ENCODE measurements at regions not wholly inside any gene's neighbourhood (a gene's known extent, or its start where the extent isn't known, plus 50 kb on each side); places are given as distances from the start of the nearest gene placed in this dataset.
A peak's percentile ranks its signal among the peaks of the same experiment; 100 is the strongest.

DNA sequence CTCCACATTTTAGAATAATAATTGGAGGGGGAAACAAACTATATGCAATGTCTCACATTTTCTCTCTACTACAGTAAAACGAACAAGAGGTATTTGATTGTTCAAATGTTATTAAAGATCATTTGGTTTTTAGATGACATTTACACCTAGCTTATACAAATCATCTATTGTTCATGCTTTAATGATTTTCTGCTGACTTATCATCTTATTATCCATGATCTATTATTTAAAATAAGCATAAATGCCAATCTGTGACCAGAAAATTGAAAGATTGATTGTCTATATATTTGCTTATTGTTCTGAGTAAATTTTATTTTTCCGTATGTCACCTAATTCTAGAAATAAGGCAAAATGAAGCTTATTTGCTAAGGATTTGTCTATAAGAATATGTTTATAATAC lies 537.2 kb downstream of the KCNJ3 start:
- H4K20me1 ChIP-seq (ENCODE audit: insufficient read depth, low read length), result no peaks in the 10 kb centered on the region
- H3K27ac ChIP-seq (ENCODE audit: low read depth, low read length), result no peak overlapping the region
- H3K79me2 ChIP-seq (ENCODE audit: insufficient read depth, low read length), result no peaks in the 10 kb centered on the region
- Mint-ChIP-seq H3K27me3 (ENCODE audit: low read depth, unreplicated experiment) (no peaks in the 10 kb centered on the region), H3K27ac (ENCODE audit: unreplicated experiment) (no peak overlapping the region), H3K4me1 (ENCODE audit: low read depth, unreplicated experiment) (no peaks in the 10 kb centered on the region), H3K36me3 (ENCODE audit: low read depth, unreplicated experiment) (no peaks in the 10 kb centered on the region), H3K9me3 (ENCODE audit: unreplicated experiment) (no peaks in the 10 kb centered on the region), H3K4me3 (ENCODE audit: unreplicated experiment) (no peak overlapping the region)
- H3K9me3 ChIP-seq (ENCODE audit: insufficient read depth, low read depth, low read length), result peaks cover 4% of the 10 kb centered on the region
- no peaks in the 10 kb centered on the region for H3K36me3 ChIP-seq (ENCODE audit: insufficient read depth, low read length)
- no peak overlapping the region for H2AFZ ChIP-seq (ENCODE audit: low read depth, low read length)
- no peak overlapping the region for H3K9ac ChIP-seq (ENCODE audit: low read length)
- H3K4me1 ChIP-seq (ENCODE audit: insufficient read depth, low read length), result no peaks in the 10 kb centered on the region
- no peak overlapping the region for H3K4me3 ChIP-seq (ENCODE audit: insufficient read depth, low read depth, low read length)
- no peak for DNase-seq (ENCODE audit: low read depth)
- TF ChIP-seq, protein P1, sequence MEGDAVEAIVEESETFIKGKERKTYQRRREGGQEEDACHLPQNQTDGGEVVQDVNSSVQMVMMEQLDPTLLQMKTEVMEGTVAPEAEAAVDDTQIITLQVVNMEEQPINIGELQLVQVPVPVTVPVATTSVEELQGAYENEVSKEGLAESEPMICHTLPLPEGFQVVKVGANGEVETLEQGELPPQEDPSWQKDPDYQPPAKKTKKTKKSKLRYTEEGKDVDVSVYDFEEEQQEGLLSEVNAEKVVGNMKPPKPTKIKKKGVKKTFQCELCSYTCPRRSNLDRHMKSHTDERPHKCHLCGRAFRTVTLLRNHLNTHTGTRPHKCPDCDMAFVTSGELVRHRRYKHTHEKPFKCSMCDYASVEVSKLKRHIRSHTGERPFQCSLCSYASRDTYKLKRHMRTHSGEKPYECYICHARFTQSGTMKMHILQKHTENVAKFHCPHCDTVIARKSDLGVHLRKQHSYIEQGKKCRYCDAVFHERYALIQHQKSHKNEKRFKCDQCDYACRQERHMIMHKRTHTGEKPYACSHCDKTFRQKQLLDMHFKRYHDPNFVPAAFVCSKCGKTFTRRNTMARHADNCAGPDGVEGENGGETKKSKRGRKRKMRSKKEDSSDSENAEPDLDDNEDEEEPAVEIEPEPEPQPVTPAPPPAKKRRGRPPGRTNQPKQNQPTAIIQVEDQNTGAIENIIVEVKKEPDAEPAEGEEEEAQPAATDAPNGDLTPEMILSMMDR (IDR thresholded peaks at IDR 0.05; ENCODE audit: insufficient read depth, low read depth, low read length), result no peak
- no peak for TF ChIP-seq EZH2 (IDR thresholded peaks at IDR 0.05; ENCODE audit: insufficient read depth, low read length)
- H3K4me2 ChIP-seq (ENCODE audit: low read length), result no peak overlapping the region
- H3K27me3 ChIP-seq (ENCODE audit: insufficient read depth, low read length), result no peaks in the 10 kb centered on the region
- FAIRE-seq, result no peak

DNA sequence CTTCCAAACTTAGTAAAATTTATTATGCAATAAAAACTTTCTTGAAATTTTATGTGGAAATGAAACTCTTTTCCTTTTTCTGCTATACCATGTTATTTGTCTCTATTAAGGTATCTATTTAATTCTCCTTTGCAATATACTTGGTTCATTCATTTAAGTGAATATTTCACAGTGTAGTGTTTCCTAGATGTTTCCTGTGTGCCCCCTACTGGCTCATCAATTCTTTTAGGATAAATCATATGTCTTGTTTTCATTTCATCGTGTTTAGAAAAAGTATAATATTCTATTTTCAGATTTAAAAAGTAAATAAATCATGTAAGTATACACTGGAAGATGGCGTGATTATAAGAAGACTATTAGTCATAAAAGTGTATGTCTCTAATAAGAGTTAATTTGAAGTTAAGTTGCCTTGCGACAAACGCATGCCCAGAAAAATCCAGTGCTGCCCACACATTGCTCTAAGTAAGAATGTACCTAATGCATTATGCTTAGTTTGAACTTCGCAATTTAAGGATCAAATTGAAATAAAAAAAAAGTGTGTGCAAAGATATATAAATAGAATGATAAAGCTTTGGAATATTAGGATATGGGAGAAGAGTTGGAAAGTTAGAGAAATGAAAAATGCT lies 525.4 kb downstream of the KCNJ3 start:
- H3K27me3 ChIP-seq (ENCODE audit: insufficient read depth, low read length), result no peaks in the 10 kb centered on the region
- no peak overlapping the region for H3K9ac ChIP-seq (ENCODE audit: low read length)
- no peaks in the 10 kb centered on the region for H3K79me2 ChIP-seq (ENCODE audit: insufficient read depth, low read length)
- no peak overlapping the region for H3K27ac ChIP-seq (ENCODE audit: low read depth, low read length)
- Mint-ChIP-seq H3K4me1 (ENCODE audit: low read depth, unreplicated experiment) (no peaks in the 10 kb centered on the region), H3K36me3 (ENCODE audit: low read depth, unreplicated experiment) (no peaks in the 10 kb centered on the region), H3K27ac (ENCODE audit: unreplicated experiment) (no peak overlapping the region), H3K27me3 (ENCODE audit: low read depth, unreplicated experiment) (no peaks in the 10 kb centered on the region), H3K9me3 (ENCODE audit: unreplicated experiment) (no peaks in the 10 kb centered on the region), H3K4me3 (ENCODE audit: unreplicated experiment) (no peak overlapping the region)
- TF ChIP-seq, protein P1 (IDR thresholded peaks at IDR 0.05; ENCODE audit: insufficient read depth, low read depth, low read length), result peak; percentile 24
- no peak for TF ChIP-seq EZH2 (IDR thresholded peaks at IDR 0.05; ENCODE audit: insufficient read depth, low read length)
- H3K4me3 ChIP-seq (ENCODE audit: insufficient read depth, low read depth, low read length), result no peak overlapping the region
- no peaks in the 10 kb centered on the region for H3K9me3 ChIP-seq (ENCODE audit: insufficient read depth, low read depth, low read length)
- DNase-seq (ENCODE audit: low read depth) (no peak), FAIRE-seq (no peak)
- no peaks in the 10 kb centered on the region for H3K36me3 ChIP-seq (ENCODE audit: insufficient read depth, low read length)
- H3K4me1 ChIP-seq (ENCODE audit: insufficient read depth, low read length), result no peaks in the 10 kb centered on the region
- H4K20me1 ChIP-seq (ENCODE audit: insufficient read depth, low read length), result no peaks in the 10 kb centered on the region
- H3K4me2 ChIP-seq (ENCODE audit: low read length), result no peak overlapping the region
- no peak overlapping the region for H2AFZ ChIP-seq (ENCODE audit: low read depth, low read length)

DNA sequence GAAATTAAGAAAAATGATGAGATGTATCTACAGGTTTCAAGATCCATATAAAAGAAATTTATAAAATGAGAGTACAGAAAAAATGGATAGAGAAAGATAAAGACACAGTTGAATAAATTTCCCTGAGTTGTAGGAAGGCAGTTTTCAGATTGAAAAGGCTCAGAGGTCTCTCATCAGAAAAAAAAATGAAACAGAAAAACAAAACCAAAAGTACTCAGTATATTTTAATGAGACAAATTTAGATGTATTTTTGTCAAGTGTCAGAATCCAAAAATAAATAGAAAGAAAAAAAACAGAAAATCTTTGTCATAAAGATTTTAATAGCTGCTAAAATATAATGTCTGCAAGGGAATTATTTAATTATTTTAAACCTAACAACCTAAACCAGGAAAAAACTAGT lies 520.5 kb downstream of the KCNJ3 start:
- Mint-ChIP-seq H3K27ac (ENCODE audit: unreplicated experiment) (no peak overlapping the region), H3K4me3 (ENCODE audit: unreplicated experiment) (no peak overlapping the region), H3K27me3 (ENCODE audit: low read depth, unreplicated experiment) (no peaks in the 10 kb centered on the region), H3K36me3 (ENCODE audit: low read depth, unreplicated experiment) (no peaks in the 10 kb centered on the region), H3K4me1 (ENCODE audit: low read depth, unreplicated experiment) (no peaks in the 10 kb centered on the region), H3K9me3 (ENCODE audit: unreplicated experiment) (no peaks in the 10 kb centered on the region)
- no peak overlapping the region for H3K4me3 ChIP-seq (ENCODE audit: insufficient read depth, low read depth, low read length)
- DNase-seq (ENCODE audit: low read depth), result no peak
- no peak for FAIRE-seq
- no peaks in the 10 kb centered on the region for H3K36me3 ChIP-seq (ENCODE audit: insufficient read depth, low read length)
- no peak for TF ChIP-seq EZH2 (IDR thresholded peaks at IDR 0.05; ENCODE audit: insufficient read depth, low read length)
- TF ChIP-seq, protein P1 (IDR thresholded peaks at IDR 0.05; ENCODE audit: insufficient read depth, low read depth, low read length), result no peak
- no peak overlapping the region for H3K4me2 ChIP-seq (ENCODE audit: low read length)
- H3K27ac ChIP-seq (ENCODE audit: low read depth, low read length), result no peak overlapping the region
- H3K27me3 ChIP-seq (ENCODE audit: insufficient read depth, low read length), result no peaks in the 10 kb centered on the region
- H3K9me3 ChIP-seq (ENCODE audit: insufficient read depth, low read depth, low read length), result no peaks in the 10 kb centered on the region
- H4K20me1 ChIP-seq (ENCODE audit: insufficient read depth, low read length), result no peaks in the 10 kb centered on the region
- H3K79me2 ChIP-seq (ENCODE audit: insufficient read depth, low read length), result no peaks in the 10 kb centered on the region
- H3K9ac ChIP-seq (ENCODE audit: low read length), result no peak overlapping the region
- no peak overlapping the region for H2AFZ ChIP-seq (ENCODE audit: low read depth, low read length)
- H3K4me1 ChIP-seq (ENCODE audit: insufficient read depth, low read length), result no peaks in the 10 kb centered on the region

All from astrocyte (in vitro differentiated cells and primary cell).